HG02973 (cell line): ENCODE measurements at regions not wholly inside any gene's neighbourhood (a gene's known extent, or its start where the extent isn't known, plus 50 kb on each side); places are given as distances from the start of the nearest gene placed in this dataset.
A peak's percentile ranks its signal among the peaks of the same experiment; 100 is the strongest.

Experiments used
- ATAC-seq: cut with Tn5 transposase; IDR thresholded peaks from one replicate; pipeline ENCODE4 v1.9.1; 2021; ENCODE audit warnings: moderate library complexity; ENCODE audit not compliant: unreplicated experiment

- no peak for ATAC-seq
Observed at GRCh38 chr13:40399756-40400155, 266.7 kb downstream of the FOXO1 start.

DNA sequence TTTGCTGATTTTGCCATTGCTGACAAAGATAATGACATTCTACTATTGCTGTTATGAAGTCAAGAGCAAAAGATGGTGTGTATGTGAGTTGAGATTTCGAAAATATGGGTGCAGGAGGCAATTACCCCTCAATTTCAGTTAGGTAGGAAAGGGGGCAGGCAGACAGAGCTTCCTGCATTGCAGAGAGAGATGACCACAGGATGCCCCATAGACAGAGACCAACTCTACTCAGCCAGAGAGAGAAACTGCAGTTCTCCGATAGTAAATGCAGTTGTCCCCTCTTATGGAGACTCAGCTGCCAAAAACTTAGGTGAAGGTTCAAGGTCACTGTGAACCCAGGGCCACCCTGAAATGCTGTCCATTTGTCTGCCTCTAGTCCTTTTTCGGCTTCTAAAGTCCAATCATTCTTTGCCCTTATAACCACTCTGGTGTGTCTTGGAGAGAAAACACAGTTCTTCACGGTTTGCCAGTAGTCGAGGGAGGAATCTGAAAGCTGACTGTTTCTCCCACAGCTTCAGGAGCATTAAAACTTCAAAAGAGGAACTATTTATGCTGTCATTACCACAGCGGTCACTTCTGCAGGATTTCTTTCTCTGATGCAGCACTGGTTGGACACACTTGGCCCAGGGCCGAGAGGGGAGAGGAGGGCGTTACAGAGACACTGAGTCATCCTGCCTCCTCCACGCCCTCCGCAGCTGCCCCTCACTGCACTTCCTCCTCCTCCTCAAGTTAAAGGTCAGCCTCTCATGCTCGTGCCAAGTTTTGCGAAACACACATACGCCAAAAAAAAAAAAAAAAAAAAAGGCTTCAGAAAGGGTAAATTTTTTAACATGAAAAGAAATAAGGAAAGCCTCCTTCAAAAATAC, 264.3 kb downstream of the FOXO1 start:
- peak; percentile 91 for ATAC-seq

GRCh38 chr13:40402931-40403431, 263.5 kb downstream of the FOXO1 start:
- ATAC-seq: no peak

GRCh38 chr13:40403509-40404241, 262.8 kb downstream of the FOXO1 start:
- ATAC-seq: no peak

DNA sequence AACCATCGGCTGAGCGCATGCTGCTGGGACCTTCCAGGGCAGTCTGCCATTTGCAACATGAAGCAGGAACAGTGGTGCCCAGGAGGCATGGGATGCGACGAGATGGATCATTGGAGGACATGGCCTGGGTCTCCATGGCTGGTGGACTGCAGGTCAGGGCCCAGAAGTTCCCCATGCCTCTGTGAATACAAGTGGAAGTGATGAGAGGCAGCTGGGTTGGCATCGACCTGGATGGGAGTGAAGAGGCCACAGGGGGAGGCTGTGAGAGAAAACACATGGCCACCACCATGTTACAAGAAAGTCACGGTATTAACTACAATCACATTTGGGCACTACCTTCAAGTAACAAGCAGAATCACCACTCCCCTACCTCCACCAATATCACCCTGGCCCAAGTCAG, 262.0 kb downstream of the FOXO1 start:
- ATAC-seq: no peak

- ATAC-seq: no peak
Observed at GRCh38 chr13:40404967-40405716, 261.3 kb downstream of the FOXO1 start.

- ATAC-seq: no peak
Observed at GRCh38 chr13:40406405-40407120, 259.9 kb downstream of the FOXO1 start.

DNA sequence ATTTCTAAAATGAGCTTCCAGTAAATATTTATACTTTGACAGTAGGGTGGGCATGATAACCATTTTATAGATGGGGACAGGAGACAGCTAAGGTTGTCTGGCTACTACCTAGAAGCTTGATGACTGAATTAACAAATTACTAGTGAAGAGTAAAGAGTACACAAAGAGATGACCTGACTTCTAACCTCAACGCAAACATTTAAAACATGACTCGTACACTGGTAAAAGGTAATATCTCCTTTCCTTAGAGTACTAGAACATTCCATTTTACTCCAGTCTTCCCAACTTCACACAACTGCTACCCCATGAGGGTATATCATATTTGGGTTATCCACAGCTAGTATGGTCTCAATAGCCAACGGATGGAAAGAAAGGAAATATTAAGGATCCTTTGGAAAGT, 258.9 kb downstream of the FOXO1 start:
- no peak for ATAC-seq

DNA sequence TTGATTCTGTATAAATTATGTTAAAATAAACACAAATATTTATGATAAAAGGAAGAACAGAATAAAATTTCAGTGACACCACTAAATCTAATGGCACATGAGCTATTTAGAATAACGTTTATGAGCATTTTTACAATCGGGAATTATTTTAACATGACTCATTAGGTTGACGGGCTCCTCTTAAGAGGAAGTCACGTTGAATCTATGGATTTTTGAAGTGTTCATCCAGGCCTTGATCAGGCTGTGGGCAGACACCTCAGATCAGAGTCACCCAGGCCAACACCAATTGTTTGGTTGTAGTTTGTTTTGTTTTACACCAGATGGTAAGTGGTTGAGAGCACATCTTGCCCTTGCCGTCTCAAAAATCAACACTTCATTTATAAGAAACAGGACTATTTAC, 257.8 kb downstream of the FOXO1 start:
- ATAC-seq: no peak

- ATAC-seq: no peak
Observed at GRCh38 chr13:40409278-40409677, 257.2 kb downstream of the FOXO1 start.

- ATAC-seq: no peak
Observed at GRCh38 chr13:40410315-40410714, 256.1 kb downstream of the FOXO1 start.

DNA sequence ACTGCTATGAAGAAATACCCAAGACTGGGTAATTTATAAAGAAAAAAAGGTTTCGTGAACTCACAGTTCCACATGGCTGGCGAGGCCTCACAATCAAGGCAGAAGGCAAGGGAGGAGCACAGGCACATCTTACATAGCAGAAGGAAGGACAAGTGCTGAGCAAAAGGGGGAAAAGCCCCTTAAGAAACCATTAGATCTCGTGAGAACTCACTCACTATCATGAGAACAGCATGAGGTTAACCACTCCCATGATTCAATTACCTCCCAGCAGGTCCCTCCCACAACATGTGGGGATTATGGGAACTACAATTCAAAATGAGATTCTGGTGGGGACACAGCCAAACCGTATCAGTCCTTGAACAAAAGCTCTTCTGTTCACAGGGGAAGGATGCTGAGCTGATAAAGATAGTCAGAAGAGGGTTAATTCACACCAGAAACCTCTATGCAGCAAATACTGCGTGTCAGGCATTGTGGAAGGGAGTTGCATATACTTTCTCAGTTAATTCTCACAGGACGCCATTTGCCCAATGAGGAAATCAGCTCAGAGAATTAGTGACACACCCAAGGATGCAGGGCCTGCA, 246.2 kb downstream of the FOXO1 start:
- ATAC-seq: no peak

DNA sequence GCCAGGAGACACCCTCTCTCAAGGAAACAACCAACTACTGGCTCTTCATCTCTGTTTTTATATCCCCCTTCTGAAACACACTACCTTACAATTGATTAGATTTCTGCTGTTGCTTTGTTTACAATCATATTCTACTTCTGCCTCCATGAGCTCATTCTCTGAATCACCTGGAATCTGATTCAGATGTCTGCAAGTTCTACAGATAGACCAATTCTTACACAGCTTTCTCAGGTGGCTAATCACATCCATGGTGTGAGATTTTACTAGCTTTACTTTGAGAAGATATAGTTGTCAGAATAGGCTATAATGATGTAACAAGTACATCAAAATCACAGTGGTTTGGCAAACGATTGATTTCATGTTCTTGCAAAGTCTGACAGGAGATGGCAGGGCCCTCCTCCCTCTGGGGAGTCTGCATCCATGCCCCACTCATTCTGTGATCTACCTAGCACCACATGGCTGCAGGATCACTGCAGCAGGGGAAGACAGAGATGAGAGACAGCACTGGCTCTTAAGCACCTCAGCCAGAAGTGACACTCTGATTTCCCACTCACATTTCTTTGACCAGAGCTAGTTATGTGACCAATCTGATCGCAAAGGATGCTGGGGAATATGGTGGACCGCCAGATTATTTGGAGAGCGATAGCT, 243.7 kb downstream of the FOXO1 start:
- no peak for ATAC-seq

DNA sequence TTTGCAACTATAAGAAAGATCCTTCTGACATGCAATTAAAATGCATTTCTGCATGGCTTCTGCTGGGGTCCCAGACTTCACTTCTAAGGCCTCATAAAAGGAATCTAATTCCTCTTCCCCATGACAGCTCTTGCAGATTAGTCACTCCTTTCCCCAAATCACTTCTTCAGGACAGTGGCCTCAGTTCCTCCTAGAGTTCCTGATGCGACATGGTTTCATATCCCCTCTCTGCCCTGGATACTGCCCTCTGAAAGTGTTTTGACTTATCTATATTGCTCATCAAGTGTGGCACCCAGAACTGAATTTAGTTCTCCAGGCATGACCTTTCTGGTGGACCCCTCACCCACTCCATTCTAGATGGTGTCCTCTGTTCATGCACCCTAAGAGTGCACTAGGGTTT, 238.1 kb downstream of the FOXO1 start:
- ATAC-seq: no peak

DNA sequence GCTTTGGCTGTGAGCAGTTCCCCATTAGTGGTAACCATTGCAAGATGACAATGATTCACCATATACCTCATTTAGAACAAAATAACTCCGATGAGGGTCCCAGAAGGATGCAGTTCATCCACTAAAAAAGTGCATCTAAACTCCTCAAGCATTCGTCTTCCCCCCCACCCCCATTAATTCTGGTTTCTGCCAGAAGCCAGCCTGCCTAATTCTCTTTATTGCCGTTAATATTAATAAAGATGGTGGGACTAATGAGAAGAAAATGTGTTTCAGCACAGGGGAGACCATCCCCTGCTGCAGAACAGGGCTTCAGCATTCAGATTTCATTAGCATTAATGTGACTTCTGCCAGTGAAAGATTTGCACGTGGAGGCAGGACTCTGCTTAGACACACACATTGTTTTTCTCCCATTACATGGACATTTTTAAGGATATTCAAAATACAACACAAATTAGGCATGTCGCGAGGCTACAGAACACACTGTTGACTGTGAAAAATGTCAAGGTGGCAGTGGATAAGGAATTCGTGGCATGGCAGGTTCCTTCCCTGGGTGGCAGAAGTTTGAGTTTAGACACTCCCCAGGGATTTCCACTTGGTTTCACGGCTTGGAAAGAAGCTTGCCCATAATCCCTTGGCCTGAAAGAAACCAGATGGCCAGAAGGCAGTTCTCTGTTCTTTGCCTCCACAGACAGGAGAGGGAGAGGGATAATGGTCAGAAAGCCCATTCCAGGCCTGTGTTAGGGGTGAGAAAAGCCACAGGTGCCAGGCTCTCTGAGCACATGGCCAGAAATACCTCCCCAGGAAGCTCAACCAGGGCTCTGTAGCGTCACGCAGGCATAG, 236.5 kb downstream of the FOXO1 start:
- no peak for ATAC-seq

DNA sequence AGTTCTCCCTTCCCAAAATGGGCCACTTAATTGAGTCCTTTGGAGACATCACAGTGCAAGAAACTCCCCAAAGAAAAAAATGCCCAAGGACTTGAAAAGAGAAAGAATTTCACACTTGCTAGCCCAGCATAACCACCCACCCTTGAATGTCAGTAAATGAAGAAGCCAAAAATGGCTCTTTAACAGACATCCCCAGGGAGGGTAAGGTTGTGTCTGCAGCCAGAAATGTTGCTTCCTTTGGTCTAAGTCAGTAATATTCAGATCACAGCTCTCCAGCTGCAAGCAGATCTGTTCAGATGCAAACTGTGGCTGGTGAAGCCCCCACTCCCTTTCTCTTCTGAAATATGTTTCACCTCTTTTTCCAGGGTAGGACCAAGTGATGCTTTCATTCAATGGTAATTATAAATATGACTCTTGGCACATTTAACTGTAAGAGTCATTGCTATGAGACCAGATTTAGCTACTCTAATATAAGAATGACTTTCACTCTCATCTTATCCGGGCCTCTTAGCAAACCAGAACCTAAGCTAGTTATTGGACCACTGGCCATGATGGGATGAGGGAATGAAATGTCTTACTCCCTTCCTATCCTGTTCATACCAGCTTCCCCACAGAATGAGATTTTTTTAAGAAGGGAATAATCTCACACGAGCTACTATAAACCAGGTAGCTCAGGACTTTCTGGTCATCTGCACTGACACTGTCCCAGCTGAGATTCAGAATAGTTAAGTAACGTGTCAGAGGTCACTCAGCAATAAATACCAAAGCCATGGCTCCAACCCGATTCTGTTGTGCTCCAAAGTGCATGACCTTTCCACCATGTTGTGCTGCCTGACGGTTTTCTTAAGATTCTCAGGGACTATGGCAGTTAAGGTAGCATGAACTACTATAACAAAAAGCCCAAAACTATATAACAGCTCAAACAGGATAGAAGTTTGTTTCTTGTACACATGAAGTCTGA, 234.1 kb downstream of the FOXO1 start:
- no peak for ATAC-seq

GRCh38 chr13:40433001-40433400, 233.4 kb downstream of the FOXO1 start:
- ATAC-seq: no peak

- ATAC-seq: peak; percentile 57
Observed at GRCh38 chr13:40433577-40433976, 232.9 kb downstream of the FOXO1 start.
